ENCODE measurements at regions not wholly inside any gene's neighbourhood (a gene's known extent, or its start where the extent isn't known, plus 50 kb on each side); places are given as distances from the start of the nearest gene placed in this dataset.

DNA sequence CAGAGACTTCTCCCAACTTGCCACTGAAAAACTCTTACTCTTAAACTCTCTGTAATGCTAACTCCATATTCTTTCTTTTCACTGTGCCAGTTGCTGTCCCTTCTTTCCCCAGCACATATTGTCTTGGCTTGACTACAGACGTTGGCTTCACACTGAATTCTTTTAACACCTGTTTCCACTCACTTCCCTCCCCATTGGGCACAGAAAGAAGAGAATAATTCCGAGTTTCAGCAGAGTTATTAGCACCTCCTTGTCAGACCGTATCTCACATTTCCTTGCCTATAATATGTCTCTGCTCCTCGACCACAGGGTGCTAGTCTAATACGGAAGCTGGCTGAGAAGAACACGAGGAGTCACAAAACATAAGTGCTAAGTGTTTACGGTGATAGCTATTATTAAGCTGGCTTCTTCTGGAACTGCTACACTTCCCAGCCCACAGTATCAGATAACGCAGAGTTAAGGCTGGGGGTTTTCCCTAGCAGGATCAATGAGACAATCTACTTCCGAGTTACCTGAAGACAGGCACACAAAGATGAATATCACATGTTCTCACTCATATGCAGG is 188.5 kb upstream of the CDH8 start:
- no peak for TF ChIP-seq FOS (IDR thresholded peaks at IDR 0.05; ENCODE audit: borderline replicate concordance, extremely low read depth, insufficient read length)
- no peak for TF ChIP-seq ESRRA (IDR thresholded peaks at IDR 0.05; ENCODE audit: low read length)
- no peak for TF ChIP-seq CTCF (IDR thresholded peaks at IDR 0.05 in 2 of 3, conservative IDR thresholded peaks at IDR 0.05 in 1 of 3; ENCODE audit: control insufficient read depth in 2 of 3, extremely low read depth in 1 of 3, insufficient read depth in 1 of 3, low read depth in 3 of 3, low read length in 3 of 3)
- TF ChIP-seq, protein P1, sequence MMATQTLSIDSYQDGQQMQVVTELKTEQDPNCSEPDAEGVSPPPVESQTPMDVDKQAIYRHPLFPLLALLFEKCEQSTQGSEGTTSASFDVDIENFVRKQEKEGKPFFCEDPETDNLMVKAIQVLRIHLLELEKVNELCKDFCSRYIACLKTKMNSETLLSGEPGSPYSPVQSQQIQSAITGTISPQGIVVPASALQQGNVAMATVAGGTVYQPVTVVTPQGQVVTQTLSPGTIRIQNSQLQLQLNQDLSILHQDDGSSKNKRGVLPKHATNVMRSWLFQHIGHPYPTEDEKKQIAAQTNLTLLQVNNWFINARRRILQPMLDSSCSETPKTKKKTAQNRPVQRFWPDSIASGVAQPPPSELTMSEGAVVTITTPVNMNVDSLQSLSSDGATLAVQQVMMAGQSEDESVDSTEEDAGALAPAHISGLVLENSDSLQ (IDR thresholded peaks at IDR 0.05): no peak
